Tibial artery (tissue), 4 donors: ENCODE measurements at regions not wholly inside any gene's neighbourhood (a gene's known extent, or its start where the extent isn't known, plus 50 kb on each side); places are given as distances from the start of the nearest gene placed in this dataset.

ENCODE experiments used
- DNase-seq, 2 donors: peaks; one replicate each; pipeline ENCODE4 v3.0.0-alpha.2; 2019
- H3K27ac ChIP-seq, 2 donors: fragments of 200-600 bp; sonication (generic) in 1 of 2; 1 replicate in 1 of 2; 2 replicates in 1 of 2; pipeline ENCODE4 v1.5.1; 2018 to 2019; ENCODE audit warnings: mild to moderate bottlenecking in 1 of 2
- H3K27me3 ChIP-seq, 2 donors: fragments of 200-600 bp; sonication (generic) in 1 of 2; one replicate each; pipeline versions ENCODE4 v1.5.1 to v1.6.0; 2016 to 2019
- H3K36me3 ChIP-seq, 3 donors: fragments of 200-600 bp; sonication (generic) in 2 of 3; one replicate each; pipeline ENCODE4 v1.5.1; 2016 to 2019; ENCODE audit warnings: mild to moderate bottlenecking in 2 of 3
- H3K4me1 ChIP-seq, 4 donors: fragments of 200-600 bp; sonication (generic) in 2 of 4; 1 replicate in 3 of 4; 2 replicates in 1 of 4; pipeline ENCODE4 v1.5.1; 2016 to 2019
- H3K4me3 ChIP-seq, 2 donors: fragments of 200-600 bp; sonication (generic) in 1 of 2; 1 replicate in 1 of 2; 2 replicates in 1 of 2; pipeline ENCODE4 v1.5.1; 2018 to 2019; ENCODE audit warnings: mild to moderate bottlenecking in 2 of 2
- H3K9me3 ChIP-seq, 3 donors: fragments of 200-600 bp; sonication (generic) in 1 of 3; one replicate each; pipeline ENCODE4 v1.5.1; 2016 to 2019
- intact Hi-C: fragments of 100-400 bp; cut with DNase I; formaldehyde crosslinking; loops from one replicate; pipeline ENCODE4 v1.15.0; 2023; ENCODE audit warnings: low total_unique reads
- TF ChIP-seq, protein P1 (sequence below), 2 experiments: fragments of 200-600 bp in 1 of 2; fragments of 450-650 bp in 1 of 2; IDR thresholded peaks; one replicate each; pipeline ENCODE4 v1.5.1; 2017 to 2019; ENCODE audit warnings: antibody characterized with exemption in 2 of 2, mild to moderate bottlenecking in 1 of 2, moderate library complexity in 1 of 2

DNA sequence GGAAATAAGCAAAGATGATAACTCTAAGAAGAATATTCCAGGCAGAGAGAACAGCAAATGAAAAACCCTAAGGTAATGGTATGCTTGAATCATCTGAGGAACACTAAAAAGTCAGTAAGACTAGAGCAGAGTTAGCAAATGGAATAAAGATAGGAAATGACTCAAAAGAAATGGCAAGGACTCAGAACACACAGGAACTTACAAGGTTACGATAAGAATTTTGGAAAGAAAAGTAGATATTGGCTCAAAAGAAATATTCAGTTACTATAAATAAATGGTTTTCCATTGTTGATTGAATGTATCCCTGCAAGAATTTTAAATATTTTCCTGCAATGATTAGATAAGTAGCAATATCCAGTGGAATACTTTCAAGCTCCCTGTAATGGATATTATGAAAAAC is 705.8 kb downstream of the C12orf50 start:
- Histone ChIP-seq H3K9me3 (no peaks in the 10 kb centered on the region), H3K4me3 (no peak overlapping the region), H3K4me1 (peaks cover 0 to 18% (median 2%) of the 10 kb centered on the region in 4 donors), H3K27me3 (no peaks in the 10 kb centered on the region), H3K27ac (peak overlapping the region in 1 of 2 donors; percentile 23), H3K36me3 (no peaks in the 10 kb centered on the region)
- intact Hi-C loops, result no loop called here
- no peak for DNase-seq
- TF ChIP-seq, protein P1, sequence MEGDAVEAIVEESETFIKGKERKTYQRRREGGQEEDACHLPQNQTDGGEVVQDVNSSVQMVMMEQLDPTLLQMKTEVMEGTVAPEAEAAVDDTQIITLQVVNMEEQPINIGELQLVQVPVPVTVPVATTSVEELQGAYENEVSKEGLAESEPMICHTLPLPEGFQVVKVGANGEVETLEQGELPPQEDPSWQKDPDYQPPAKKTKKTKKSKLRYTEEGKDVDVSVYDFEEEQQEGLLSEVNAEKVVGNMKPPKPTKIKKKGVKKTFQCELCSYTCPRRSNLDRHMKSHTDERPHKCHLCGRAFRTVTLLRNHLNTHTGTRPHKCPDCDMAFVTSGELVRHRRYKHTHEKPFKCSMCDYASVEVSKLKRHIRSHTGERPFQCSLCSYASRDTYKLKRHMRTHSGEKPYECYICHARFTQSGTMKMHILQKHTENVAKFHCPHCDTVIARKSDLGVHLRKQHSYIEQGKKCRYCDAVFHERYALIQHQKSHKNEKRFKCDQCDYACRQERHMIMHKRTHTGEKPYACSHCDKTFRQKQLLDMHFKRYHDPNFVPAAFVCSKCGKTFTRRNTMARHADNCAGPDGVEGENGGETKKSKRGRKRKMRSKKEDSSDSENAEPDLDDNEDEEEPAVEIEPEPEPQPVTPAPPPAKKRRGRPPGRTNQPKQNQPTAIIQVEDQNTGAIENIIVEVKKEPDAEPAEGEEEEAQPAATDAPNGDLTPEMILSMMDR (IDR thresholded peaks at IDR 0.05), result no peak

DNA sequence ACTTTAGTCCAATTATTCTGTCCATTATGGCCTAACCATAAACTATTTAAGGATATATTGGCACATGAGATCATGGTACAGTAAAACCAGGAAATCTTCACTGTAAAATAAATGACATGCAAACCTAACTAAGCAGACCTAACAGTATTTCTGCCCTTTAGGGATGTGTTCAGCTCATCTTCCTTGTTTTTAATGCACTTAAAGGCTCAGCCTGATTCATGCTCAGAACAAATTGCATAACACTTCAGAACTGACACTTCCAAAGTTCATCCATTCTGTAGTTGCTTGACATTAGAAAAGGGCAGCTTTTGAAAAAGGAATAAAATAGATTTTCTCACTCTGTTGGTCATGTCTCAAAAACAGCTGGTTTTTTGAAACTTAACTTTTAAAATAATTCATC is 708.5 kb downstream of the C12orf50 start:
- H3K9me3 ChIP-seq, result no peaks in the 10 kb centered on the region
- DNase-seq, result no peak
- intact Hi-C loops, result no loop called here
- H3K27ac ChIP-seq, result no peak overlapping the region
- H3K27me3 ChIP-seq, result no peaks in the 10 kb centered on the region
- H3K4me3 ChIP-seq, result no peak overlapping the region
- no peaks in the 10 kb centered on the region for H3K36me3 ChIP-seq
- peaks cover 0 to 28% (median 2%) of the 10 kb centered on the region in 4 donors for H3K4me1 ChIP-seq
- TF ChIP-seq, protein P1 (IDR thresholded peaks at IDR 0.05), result no peak

DNA sequence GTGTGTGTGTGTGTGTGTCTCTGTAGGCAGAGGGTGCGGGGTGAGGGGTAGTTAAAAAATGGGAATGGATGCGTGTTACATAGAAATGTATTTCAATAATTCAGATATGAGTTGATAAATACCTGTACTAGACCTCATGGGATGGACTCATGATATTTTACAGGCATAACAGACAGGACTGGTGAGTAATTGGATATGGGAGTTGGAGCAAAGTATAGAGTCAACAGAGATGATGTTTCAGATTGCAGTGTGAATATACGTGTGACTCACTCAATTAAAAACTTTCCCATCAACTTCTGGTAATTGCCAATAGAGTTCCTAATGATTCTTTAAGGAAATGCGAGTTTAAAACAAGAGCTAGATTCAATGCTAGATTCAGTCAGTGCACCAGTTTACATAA is 711.9 kb downstream of the C12orf50 start:
- Histone ChIP-seq H3K27me3 (no peaks in the 10 kb centered on the region), H3K9me3 (no peaks in the 10 kb centered on the region), H3K36me3 (no peaks in the 10 kb centered on the region), H3K4me1 (peaks cover 0 to 11% (median 0%) of the 10 kb centered on the region in 4 donors), H3K27ac (no peak overlapping the region), H3K4me3 (no peak overlapping the region)
- TF ChIP-seq, protein P1 (IDR thresholded peaks at IDR 0.05), result no peak
- intact Hi-C loops, result no loop called here
- DNase-seq, result no peak

DNA sequence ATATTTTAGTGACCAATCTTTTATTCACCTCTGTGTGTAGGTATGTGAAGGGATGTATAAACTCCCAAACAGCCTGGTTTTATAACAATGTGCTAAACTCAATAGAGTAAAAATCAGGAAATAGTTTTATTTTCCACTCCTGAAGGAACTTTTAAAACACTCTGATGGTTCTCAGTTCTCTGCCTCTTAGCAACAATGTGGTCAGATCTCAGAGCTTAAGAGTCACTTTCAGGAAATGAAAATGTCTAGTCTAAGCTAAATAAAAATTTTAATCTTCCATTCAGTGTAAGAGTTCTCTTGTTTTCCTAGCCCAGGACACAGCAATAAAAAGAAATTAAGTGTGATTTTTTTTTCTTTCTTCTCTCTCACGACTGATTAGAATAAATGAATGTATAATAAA is 718.0 kb downstream of the C12orf50 start:
- DNase-seq, result no peak
- H3K36me3 ChIP-seq, result no peaks in the 10 kb centered on the region
- intact Hi-C loops, result no loop called here
- no peaks in the 10 kb centered on the region for H3K27me3 ChIP-seq
- H3K4me3 ChIP-seq, result no peak overlapping the region
- H3K4me1 ChIP-seq, result peaks cover 0 to 5% (median 0%) of the 10 kb centered on the region in 4 donors
- H3K9me3 ChIP-seq, result no peaks in the 10 kb centered on the region
- TF ChIP-seq, protein P1 (IDR thresholded peaks at IDR 0.05), result no peak
- no peak overlapping the region for H3K27ac ChIP-seq

DNA sequence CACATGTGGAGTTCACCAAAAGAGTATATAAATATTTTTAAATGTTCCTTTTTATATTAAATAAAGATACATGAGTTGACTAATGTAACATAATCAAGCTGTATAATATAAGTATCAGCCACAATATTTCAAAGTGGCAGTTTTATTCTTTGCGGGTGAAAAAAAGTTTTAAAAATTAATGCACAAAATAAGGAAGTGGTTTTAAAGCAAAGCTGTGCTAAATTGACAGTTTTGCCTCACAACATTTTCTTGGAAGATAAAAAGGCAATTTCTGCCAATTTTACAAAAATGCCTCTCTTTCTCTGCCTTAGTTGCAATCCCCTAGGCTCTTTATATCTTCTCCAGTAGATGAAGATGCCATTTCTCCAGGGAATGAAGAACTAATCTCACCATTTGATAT is 719.1 kb downstream of the C12orf50 start:
- intact Hi-C loops, result no loop called here
- H3K4me3 ChIP-seq, result no peak overlapping the region
- TF ChIP-seq, protein P1 (IDR thresholded peaks at IDR 0.05), result no peak
- no peaks in the 10 kb centered on the region for H3K27me3 ChIP-seq
- H3K9me3 ChIP-seq, result no peaks in the 10 kb centered on the region
- H3K27ac ChIP-seq, result no peak overlapping the region
- H3K4me1 ChIP-seq, result peaks cover 0 to 5% (median 1%) of the 10 kb centered on the region in 4 donors
- no peak for DNase-seq
- H3K36me3 ChIP-seq, result no peaks in the 10 kb centered on the region

DNA sequence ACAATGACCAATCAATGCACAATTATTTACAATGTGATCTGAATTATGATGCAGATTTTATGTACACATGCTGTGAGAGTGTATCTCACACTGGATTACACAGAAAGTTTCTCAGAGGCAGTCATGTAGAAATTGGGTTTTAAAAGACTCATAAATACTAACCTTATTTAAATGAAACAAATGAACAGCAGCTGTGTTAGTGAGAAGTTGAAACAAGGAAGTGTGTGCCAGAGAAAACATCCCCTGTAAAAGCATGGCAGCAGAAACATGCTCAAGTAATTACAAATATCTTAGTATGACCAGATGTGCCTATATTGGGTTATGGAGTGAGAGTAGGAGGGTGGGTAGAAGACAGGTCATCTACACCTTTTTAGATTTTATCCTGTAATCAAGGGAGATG is 723.7 kb downstream of the C12orf50 start:
- no peak overlapping the region for H3K27ac ChIP-seq
- no peaks in the 10 kb centered on the region for H3K9me3 ChIP-seq
- no peak for DNase-seq
- H3K4me1 ChIP-seq, result peaks cover 0 to 2% (median 0%) of the 10 kb centered on the region in 4 donors
- H3K36me3 ChIP-seq, result no peaks in the 10 kb centered on the region
- no peak overlapping the region for H3K4me3 ChIP-seq
- TF ChIP-seq, protein P1 (IDR thresholded peaks at IDR 0.05), result no peak
- intact Hi-C loops, result no loop called here
- no peaks in the 10 kb centered on the region for H3K27me3 ChIP-seq
